ENCODE measurements at regions not wholly inside any gene's neighbourhood (a gene's known extent, or its start where the extent isn't known, plus 50 kb on each side); places are given as distances from the start of the nearest gene placed in this dataset.

DNA sequence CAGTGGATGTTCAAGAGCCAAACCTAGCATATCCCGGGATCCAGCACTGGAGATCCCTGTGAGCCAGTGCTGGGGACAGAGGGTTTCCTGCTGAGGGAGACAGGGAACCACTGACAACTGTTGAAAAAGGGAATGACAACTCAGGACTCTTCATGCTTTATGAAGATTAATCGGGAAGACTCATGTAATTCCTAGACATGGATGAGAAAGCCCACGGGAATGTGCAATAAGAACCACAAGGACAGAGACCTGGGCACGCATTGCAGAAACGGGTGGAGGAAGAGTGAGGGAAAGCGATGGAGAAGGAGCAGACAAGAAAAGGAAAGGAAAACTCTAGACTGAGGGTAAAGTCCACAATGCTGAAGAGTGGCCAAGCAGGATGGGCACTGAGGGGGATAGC, 296.0 kb downstream of the PCNX1 start:
- no peak for DNase-seq

DNA sequence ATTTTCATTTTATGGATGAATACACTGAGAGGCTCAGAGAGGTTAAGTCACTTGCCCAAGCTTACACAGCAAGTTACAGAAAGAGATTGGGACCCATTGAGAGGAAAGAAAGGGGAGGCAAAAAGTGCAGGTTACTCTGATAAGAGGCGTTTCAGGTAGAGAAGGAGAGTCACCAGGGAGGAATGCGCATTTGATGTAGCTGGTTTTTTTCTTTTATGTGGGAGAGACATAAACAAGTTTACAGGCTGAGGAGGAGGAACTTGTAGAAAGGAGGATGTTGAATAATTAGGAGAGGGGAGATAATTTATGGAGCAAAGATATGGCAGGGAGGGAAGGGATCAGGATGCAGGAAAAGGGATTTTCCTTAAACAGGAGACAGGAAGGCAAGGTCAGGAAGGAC, 297.0 kb downstream of the PCNX1 start:
- DNase-seq: no peak

DNA sequence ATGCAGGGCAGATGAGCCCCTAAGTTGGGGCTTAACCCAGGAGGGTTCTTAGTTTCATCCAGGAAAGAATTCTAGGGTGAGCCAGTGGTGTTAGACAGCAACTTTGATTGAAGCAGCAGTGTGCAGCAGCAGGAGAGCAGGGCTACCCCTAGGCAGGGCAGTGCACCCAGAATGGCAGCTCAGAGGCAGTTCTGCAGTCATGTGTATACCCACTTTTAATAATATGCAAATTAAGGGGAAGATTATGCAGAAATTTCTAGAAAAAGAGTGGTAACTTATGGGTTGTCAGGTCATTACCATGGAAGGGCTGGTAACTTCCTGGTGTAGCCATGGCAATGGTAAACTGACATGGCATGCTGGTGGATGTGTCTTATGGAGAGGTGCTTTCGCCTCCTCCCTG, 297.5 kb downstream of the PCNX1 start:
- no peak for DNase-seq

GRCh38 chr14:71206123-71206522, 298.9 kb downstream of the PCNX1 start:
- DNase-seq: no peak

- DNase-seq: no peak
Observed at GRCh38 chr14:71206766-71207371, 299.6 kb downstream of the PCNX1 start.

GRCh38 chr14:71208702-71209357, 301.6 kb downstream of the PCNX1 start:
- no peak for DNase-seq

GRCh38 chr14:71209888-71210287, 302.6 kb downstream of the PCNX1 start:
- no peak for DNase-seq

DNA sequence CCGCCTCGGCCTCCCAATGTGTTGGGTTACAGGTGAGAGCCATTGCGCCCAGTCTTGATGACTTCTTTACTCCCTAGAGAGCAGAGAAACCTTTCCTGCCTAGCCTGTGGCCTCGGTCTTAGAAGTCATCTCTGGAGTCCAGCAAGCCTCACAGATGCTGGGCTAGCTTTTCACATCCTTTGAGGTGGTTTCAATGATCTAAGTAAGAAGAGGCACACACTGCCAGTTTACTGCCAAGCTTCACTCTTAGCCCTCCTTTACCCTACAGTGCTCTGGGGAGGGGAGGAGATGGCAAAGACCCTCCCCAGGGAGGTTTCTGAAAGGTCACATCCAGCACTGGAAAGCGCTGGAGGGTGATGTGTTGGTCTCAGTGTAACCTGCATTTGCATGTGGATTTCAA, 304.8 kb downstream of the PCNX1 start:
- no peak for DNase-seq

DNA sequence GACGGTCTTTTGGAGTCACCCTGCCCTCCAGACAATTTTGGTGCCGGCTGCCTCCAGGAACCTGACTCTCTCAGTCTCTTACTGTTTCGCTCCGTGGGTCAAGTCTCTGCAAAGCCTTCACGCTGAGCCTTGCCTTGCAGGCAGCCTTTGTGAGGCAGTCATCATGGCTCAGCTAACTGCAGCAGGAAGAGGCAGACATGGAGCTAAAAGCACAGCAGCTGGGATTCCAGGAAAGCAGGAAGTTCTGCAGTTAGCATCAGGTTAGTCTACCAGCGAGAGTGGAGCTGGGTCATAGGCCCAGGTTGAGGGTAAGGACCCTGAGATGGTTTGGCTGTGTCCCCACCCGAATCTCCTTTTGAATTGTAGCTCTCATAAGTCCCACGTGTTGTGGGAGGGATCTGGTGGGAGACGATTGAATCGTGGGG, 305.4 kb downstream of the PCNX1 start:
- DNase-seq: no peak

DNA sequence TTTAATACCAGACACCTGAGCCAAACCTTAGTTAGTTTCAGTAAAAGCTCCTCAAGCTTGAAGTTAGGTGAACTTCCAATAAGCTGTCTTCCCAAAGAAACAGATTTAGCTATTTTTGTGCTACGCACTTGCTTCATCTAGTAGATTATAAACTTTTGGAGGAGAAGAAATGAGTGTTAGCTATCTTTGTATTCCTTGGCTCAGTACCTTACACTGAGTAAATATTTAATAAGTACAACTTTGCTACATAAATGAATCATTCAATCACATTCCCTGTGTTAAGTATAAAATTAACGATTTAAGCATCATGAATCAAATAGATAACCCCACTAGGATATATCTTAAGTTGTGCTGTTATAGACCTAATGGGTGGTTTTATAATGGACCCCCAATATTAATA, 307.0 kb downstream of the PCNX1 start:
- DNase-seq: no peak

- DNase-seq: no peak
Observed at GRCh38 chr14:71220462-71220861, 313.2 kb downstream of the PCNX1 start.

- DNase-seq: no peak
Observed at GRCh38 chr14:71221119-71221518, 313.9 kb downstream of the PCNX1 start.

- no peak for DNase-seq
Observed at GRCh38 chr14:71225113-71225512, 317.9 kb downstream of the PCNX1 start.

DNA sequence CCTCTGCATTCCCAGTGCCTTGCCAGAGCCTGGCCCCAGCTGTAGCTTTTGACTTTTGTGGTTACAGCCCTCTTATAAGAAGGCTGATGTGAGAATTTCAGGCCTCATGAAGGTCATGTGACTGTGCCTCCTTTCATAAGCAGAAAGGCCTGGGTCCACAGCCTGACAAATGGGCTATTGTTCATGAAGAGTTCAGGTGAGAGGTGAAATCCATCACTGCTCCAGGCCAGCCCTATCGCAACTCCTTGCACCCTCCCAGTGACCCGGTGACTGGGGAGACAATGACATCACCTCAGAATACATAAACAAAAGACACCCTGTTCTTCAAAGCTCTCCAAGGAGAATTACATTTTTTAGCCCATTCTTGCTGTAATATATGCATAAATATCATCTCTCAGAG, 321.5 kb downstream of the PCNX1 start:
- no peak for DNase-seq

DNA sequence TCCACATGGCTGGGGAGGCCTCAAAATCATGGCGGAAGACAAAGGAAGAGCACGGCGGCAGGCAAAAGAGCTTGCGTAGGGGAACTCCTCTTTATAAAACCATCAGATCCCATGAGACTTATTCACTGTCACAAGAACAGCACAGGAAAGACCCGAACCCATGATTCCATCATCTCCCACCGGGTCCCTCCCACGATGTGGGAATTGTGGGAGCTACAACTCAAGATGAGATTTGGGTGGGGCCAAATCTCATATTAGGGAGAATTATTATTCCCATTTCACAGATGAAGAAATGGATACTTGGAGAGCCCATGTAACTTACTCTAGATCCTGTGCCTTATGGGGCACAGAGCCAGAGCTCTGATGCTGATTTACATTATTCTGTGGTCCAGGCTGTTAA, 322.6 kb downstream of the PCNX1 start:
- no peak for DNase-seq

DNA sequence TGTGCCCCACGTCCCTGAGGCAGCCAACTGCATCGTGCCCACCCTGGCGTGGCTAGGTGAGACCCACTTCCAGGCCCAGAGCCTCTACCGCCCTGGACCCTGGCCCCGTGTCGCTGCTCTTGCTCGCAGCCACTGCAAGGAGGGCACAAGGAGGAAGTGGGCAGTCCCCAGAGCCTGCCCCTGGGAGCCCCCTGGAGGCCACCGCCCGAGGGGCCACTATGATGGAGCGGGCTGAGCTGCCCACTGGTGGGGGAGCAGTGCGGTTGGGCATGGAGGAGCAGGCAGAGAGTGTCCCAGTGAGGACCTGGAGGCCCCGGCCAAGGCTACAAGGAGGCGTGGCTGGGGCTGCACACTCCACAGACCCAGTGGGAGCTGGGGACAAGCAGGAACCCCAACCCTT, 323.6 kb downstream of the PCNX1 start:
- DNase-seq: no peak

- no peak for DNase-seq
Observed at GRCh38 chr14:71231521-71232393, 324.5 kb downstream of the PCNX1 start.

DNA sequence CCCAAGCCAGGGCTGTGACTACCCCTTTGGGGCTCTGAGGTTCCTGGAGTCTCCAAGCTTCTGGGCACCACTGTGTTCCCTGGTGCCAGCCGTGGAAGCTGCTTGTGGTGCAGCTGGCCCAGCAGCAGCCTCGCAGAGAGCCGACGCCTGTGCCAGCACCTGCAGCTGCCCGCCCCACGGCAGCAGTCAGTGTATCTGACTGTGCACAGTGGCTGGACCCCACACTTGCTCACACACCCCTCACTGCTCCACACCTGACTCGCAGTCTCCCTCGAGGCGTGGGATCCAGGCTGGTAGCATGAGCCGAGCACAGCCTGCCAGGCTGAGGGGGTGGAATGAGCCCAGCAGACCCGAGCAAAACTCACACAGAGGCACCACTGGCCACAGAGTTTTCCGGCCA, 325.2 kb downstream of the PCNX1 start:
- no peak for DNase-seq

DNA sequence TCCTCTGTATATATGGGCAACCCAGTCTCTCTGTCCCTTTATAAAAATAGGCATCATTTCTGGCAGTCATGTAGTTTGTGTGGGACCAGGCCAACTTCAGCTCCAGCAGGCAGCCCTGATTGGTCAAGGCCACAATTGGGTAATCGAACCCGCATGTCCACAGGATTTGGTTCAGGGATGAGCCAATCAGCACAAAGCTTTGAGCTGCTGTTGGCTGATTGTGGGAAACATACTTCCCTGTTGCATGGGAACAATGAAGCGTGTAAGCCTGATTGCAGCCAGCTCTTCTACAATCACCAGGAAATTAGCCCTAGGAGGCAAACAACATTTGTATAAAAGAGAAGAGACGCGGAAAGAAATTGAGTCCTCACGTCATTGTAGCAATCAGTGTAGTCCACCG, 328.6 kb downstream of the PCNX1 start:
- DNase-seq: peak; percentile 39 to 71

GRCh38 chr14:71236487-71236886, 329.2 kb downstream of the PCNX1 start:
- DNase-seq: no peak

- DNase-seq: no peak
Observed at GRCh38 chr14:71237556-71237955, 330.3 kb downstream of the PCNX1 start.

DNA sequence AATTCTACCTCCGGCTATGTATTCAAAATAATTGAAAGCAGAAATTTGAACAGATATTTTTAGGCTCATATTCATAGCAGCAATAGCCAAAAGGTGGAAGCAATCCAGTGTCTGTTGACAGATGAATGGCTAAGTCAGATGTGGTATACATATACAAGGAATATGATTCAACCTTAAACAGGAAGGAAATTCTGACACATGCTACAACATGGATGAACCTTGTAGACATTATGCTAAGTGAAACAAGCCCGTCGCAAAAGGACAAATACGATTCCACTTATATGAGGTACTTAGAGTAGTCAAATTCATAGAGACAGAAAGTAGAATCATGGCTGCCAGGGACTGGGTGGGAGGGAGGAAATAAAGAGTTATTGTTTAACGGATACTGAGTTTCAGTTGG, 331.6 kb downstream of the PCNX1 start:
- DNase-seq: no peak

GRCh38 chr14:71240171-71240570, 332.9 kb downstream of the PCNX1 start:
- no peak for DNase-seq

- no peak for DNase-seq
Observed at GRCh38 chr14:71240866-71241520, 333.7 kb downstream of the PCNX1 start.
